AG09319 (cell line): ENCODE measurements at regions not wholly inside any gene's neighbourhood (a gene's known extent, or its start where the extent isn't known, plus 50 kb on each side); places are given as distances from the start of the nearest gene placed in this dataset.
"Not testable (repeated sequence)": the region's sequence is repeated elsewhere in the genome, so short reads cannot be mapped to it uniquely, and the experiment has no call there.

ENCODE experiments used
- DNase-seq: peaks from one replicate; pipeline ENCODE4 v3.0.0-alpha.2; 2010; ENCODE audit warnings: low read depth; ENCODE audit errors: extremely low read depth
- CTCF ChIP-seq: IDR thresholded peaks from 2 replicates; pipeline ENCODE4 v1.5.1; 2011; ENCODE audit warnings: low read depth, mild to moderate bottlenecking, inconsistent platforms, low read length, moderate library complexity

DNA sequence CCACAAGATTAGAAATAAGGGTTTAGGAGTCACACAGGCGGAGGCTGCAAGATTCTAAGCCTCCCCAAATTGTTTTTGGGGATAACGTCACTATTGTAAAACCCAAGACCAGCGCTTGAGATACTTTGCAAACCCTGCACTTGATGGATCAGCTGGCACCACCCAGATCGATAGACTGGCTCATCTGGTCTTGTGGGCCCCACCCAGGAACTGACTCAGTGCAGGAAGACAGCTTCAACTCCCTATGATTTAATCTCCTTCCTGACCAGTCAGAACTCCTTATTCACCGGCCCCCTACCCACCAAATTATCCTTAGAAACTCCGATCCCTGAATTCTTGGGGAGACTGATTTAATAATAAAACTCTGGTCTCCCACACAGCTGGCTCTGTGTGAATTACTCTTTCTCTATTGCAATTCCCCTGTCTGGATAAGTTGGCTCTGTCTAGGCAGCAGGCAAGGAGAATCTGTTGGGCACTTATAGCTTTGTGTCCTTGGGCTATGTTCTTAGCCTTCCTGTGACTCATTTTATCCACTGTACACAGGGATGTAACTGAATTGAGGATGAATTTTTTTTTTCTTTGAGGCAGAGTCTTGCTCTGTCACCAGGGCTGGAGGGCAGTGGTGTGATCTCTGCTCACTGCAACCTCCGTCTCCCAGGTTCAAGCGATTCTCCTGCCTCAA is 64.4 kb upstream of the CARD11 start:
- DNase-seq, result no peak
- TF ChIP-seq CTCF, result no peak

DNA sequence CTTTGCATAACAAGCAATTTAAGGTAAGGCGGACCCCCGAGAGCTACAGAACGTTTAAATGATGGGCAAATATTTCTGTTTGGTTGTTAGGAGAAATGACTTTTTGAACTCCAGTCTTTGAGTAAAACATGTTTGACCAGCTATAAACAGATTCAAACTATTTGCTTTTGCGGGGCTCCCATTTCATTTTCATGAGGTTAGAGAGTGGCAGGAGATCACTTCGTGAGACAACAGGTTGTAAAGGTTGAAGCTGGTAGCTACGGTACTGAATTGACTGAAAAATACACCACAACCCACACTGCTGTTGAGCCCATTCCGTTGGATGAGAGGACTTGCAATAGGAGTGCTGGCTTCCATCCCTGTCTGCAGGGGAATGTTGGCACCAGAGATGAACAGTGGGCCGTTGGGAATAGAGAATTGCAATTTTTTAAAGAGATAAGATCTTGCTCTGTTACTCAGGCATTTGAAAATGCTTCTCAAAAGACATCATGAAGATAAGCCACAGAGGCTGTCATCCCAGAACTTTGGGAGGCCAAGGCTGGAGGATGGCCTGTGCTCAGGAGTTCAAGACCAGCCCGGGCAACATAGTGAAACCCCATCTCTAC is 65.7 kb upstream of the CARD11 start:
- TF ChIP-seq CTCF, result no peak
- no peak for DNase-seq

DNA sequence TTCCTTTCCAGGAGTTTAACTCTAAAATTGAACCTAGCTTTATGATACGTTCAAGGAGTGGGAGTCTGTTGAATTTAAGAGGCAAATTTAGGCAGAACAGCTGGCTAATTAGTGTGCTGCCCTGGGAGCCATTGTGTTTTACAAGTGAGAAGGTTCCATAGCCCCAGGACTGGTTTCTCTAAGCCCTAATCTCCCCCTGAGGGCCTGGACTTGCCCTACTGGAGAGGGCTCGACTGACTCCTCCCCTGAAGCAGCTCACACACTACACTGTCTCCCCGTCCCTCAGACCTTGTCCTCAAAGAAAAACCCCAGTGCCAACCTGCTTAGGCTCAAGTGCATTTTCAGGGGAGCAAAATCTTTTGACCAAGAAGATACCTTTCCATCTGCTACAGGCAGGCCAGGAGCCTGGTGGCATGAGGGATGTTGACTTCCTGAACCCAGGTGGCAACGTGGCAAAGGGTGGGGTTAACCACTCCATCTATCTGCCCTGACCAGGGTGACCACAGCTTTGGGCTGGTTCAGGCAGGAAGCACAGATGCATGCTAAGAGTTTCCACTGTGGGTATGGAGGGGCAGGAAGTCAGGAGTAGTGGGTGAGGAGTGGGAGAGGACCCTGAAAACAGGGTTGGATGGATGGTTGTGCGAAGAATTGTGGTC is 68.9 kb upstream of the CARD11 start:
- TF ChIP-seq CTCF, result no peak
- no peak for DNase-seq

- no peak for TF ChIP-seq CTCF
- no peak for DNase-seq
Measured at GRCh38 chr7:3114917-3115316, 71.2 kb upstream of the CARD11 start.

DNA sequence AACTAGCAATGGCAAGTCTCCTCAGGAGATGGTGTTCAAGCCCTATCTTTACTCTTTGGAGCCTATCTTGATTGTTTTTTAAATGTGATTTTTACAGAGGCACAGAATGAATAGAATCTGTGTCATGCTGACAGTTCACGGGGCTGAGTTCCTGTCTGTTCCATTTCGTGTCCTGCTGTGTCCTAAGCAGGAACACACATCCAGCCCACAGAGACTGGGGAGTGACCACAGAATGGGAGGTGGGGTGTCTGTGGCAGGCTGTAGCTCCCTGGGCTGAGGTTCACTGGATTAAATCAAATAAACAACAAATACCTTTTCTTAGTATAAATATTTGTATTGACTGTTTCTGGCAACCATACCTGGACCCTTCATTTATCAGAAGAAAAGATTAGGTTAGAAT is 73.4 kb upstream of the CARD11 start:
- no peak for DNase-seq
- no peak for TF ChIP-seq CTCF

GRCh38 chr7:3117488-3118231 is 74.0 kb upstream of the CARD11 start:
- TF ChIP-seq CTCF, result no peak
- DNase-seq, result no peak

- not testable (repeated sequence) for DNase-seq
Measured at GRCh38 chr7:3119352-3119927, 75.8 kb upstream of the CARD11 start.
